Astrocyte (in vitro differentiated cells and primary cell): ENCODE measurements at regions not wholly inside any gene's neighbourhood (a gene's known extent, or its start where the extent isn't known, plus 50 kb on each side); places are given as distances from the start of the nearest gene placed in this dataset.

Experiments used
- EZH2 ChIP-seq: IDR thresholded peaks from 2 replicates; pipeline ENCODE4 v1.6.1; 2012; ENCODE audit warnings: mild to moderate bottlenecking, low read length, inconsistent platforms; ENCODE audit not compliant: insufficient read depth
- TF ChIP-seq, protein P1 (sequence below): IDR thresholded peaks from 2 replicates; pipeline ENCODE4 v1.5.1; 2011; ENCODE audit warnings: low read depth, mild to moderate bottlenecking, inconsistent platforms, low read length, moderate library complexity; ENCODE audit not compliant: insufficient read depth

DNA sequence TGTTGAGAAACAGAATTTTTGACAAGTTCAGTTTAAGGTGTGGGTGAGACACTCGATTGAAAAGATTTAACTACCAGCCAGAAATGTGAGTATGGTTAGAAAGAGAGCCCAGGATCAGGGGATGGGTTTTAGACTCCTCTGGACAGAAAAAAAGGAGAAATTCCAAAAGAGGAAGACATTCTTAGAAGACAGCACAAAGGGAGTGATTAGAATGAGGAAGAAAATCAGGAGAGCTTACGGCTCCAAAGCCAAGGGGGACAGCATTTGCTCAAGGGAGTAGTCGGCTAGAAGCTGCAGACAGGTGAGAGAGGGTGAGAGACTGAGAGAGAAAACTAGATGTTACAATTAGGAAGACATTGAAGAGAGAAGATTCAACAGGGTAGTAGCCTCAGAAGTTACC lies 166.1 kb downstream of the ADAMTS15 start:
- TF ChIP-seq EZH2 = no peak
- TF ChIP-seq, protein P1, sequence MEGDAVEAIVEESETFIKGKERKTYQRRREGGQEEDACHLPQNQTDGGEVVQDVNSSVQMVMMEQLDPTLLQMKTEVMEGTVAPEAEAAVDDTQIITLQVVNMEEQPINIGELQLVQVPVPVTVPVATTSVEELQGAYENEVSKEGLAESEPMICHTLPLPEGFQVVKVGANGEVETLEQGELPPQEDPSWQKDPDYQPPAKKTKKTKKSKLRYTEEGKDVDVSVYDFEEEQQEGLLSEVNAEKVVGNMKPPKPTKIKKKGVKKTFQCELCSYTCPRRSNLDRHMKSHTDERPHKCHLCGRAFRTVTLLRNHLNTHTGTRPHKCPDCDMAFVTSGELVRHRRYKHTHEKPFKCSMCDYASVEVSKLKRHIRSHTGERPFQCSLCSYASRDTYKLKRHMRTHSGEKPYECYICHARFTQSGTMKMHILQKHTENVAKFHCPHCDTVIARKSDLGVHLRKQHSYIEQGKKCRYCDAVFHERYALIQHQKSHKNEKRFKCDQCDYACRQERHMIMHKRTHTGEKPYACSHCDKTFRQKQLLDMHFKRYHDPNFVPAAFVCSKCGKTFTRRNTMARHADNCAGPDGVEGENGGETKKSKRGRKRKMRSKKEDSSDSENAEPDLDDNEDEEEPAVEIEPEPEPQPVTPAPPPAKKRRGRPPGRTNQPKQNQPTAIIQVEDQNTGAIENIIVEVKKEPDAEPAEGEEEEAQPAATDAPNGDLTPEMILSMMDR = no peak
